ENCODE measurements at regions not wholly inside any gene's neighbourhood (a gene's known extent, or its start where the extent isn't known, plus 50 kb on each side); places are given as distances from the start of the nearest gene placed in this dataset.

DNA sequence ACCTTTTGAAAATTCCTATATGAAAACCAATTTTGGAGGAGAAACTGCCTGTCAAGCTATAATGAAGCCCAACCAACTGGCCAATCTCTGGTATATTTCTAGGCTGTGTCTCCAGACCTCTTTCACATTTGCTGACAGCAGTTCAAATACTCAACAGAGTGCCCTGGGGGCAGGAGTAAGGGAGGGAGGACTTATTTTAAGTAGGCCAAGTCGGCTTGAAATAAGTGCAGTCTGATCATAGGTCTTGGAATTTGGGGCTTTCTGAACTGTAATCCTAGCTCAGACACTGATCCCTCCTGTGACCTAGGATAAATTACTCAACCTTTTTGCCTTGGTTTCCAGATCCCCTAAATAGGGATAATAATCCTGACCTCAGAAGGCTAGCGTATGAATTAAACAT, 59.4 kb upstream of the SLC7A11 start:
- H3K9me3 ChIP-seq (ENCODE audit: control insufficient read depth, insufficient read depth, low read length): no peaks in the 10 kb centered on the region
- H3K9me2 ChIP-seq (replicated peaks; ENCODE audit: control insufficient read depth, low read length): no peaks in the 10 kb centered on the region
- TF ChIP-seq EZH2phosphoT487 (IDR thresholded peaks at IDR 0.05; ENCODE audit: borderline replicate concordance, low read length): no peak
- TF ChIP-seq, protein P1, sequence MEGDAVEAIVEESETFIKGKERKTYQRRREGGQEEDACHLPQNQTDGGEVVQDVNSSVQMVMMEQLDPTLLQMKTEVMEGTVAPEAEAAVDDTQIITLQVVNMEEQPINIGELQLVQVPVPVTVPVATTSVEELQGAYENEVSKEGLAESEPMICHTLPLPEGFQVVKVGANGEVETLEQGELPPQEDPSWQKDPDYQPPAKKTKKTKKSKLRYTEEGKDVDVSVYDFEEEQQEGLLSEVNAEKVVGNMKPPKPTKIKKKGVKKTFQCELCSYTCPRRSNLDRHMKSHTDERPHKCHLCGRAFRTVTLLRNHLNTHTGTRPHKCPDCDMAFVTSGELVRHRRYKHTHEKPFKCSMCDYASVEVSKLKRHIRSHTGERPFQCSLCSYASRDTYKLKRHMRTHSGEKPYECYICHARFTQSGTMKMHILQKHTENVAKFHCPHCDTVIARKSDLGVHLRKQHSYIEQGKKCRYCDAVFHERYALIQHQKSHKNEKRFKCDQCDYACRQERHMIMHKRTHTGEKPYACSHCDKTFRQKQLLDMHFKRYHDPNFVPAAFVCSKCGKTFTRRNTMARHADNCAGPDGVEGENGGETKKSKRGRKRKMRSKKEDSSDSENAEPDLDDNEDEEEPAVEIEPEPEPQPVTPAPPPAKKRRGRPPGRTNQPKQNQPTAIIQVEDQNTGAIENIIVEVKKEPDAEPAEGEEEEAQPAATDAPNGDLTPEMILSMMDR (IDR thresholded peaks at IDR 0.05; ENCODE audit: low read depth, low read length, poor library complexity, severe bottlenecking): no peak
- no peaks in the 10 kb centered on the region for H3K27me3 ChIP-seq (ENCODE audit: control insufficient read depth, low read length)
- no peak overlapping the region for H3K4me3 ChIP-seq (ENCODE audit: low read length)
- H3F3A ChIP-seq (ENCODE audit: control insufficient read depth, insufficient read depth): no peaks in the 10 kb centered on the region
- no peaks in the 10 kb centered on the region for H3K36me3 ChIP-seq (ENCODE audit: control insufficient read depth, low read length)
- H4K20me1 ChIP-seq (ENCODE audit: control insufficient read depth, insufficient read depth, low read depth, low read length): no peaks in the 10 kb centered on the region
- no peaks in the 10 kb centered on the region for H3K79me2 ChIP-seq (ENCODE audit: control insufficient read depth, low read length)
- H3K4me1 ChIP-seq (ENCODE audit: control insufficient read depth, low read length): no peaks in the 10 kb centered on the region
- no peak overlapping the region for H3K4me2 ChIP-seq (ENCODE audit: low read length)
- no peak overlapping the region for H3K27ac ChIP-seq (ENCODE audit: low read depth, low read length)

DNA sequence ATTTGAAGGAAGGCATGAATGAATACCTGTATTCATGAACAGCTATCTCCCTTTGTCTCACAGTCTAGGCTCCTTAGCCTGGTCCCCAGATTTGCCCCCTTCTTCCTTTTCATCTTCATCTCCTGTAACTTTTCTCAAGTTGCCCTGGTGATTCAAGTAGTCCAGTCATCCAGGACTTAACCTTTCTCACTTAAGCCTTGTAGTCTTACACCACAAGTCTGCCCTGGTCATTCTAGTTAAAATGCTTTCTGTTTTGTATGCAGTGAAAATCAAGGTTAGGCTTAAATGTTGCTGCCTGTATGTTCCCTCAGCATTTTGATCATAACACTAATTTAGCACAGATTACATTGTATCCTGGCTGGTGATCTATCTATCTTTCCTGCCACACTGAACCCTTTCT, 58.5 kb upstream of the SLC7A11 start:
- Histone ChIP-seq H3K36me3 (ENCODE audit: control insufficient read depth, low read length) (no peaks in the 10 kb centered on the region), H3K27me3 (ENCODE audit: control insufficient read depth, low read length) (no peaks in the 10 kb centered on the region), H3K4me1 (ENCODE audit: control insufficient read depth, low read length) (no peaks in the 10 kb centered on the region), H3K79me2 (ENCODE audit: control insufficient read depth, low read length) (no peaks in the 10 kb centered on the region), H3K4me2 (ENCODE audit: low read length) (no peak overlapping the region), H3K9me3 (ENCODE audit: control insufficient read depth, insufficient read depth, low read length) (no peaks in the 10 kb centered on the region), H3K9me2 (replicated peaks; ENCODE audit: control insufficient read depth, low read length) (no peaks in the 10 kb centered on the region), H3F3A (ENCODE audit: control insufficient read depth, insufficient read depth) (no peaks in the 10 kb centered on the region), H3K27ac (ENCODE audit: low read depth, low read length) (no peak overlapping the region), H3K4me3 (ENCODE audit: low read length) (no peak overlapping the region), H4K20me1 (ENCODE audit: control insufficient read depth, insufficient read depth, low read depth, low read length) (no peaks in the 10 kb centered on the region)
- no peak for TF ChIP-seq EZH2phosphoT487 (IDR thresholded peaks at IDR 0.05; ENCODE audit: borderline replicate concordance, low read length)
- TF ChIP-seq, protein P1 (IDR thresholded peaks at IDR 0.05; ENCODE audit: low read depth, low read length, poor library complexity, severe bottlenecking): no peak

DNA sequence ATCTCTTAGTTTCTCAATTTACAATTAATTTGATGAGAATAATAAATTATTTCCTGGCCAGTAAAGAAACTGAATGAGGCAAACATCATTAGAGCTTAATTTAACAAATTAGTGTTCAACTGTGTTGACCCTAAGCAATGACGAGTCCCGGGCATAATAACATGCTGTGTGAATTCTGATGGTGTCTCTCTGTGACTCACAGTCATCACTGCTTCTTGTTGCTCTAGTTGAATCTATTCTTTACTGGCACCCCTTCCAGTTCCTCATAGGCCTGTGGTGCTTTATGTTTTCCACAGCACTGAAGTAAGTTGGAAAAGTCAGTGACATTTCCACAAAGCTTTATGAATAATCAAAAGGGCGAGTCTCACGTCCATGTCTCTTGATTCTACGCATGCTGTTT, 57.7 kb upstream of the SLC7A11 start:
- H4K20me1 ChIP-seq (ENCODE audit: control insufficient read depth, insufficient read depth, low read depth, low read length): no peaks in the 10 kb centered on the region
- no peak overlapping the region for H3K27ac ChIP-seq (ENCODE audit: low read depth, low read length)
- no peaks in the 10 kb centered on the region for H3K27me3 ChIP-seq (ENCODE audit: control insufficient read depth, low read length)
- no peaks in the 10 kb centered on the region for H3K9me2 ChIP-seq (replicated peaks; ENCODE audit: control insufficient read depth, low read length)
- TF ChIP-seq EZH2phosphoT487 (IDR thresholded peaks at IDR 0.05; ENCODE audit: borderline replicate concordance, low read length): no peak
- TF ChIP-seq, protein P1 (IDR thresholded peaks at IDR 0.05; ENCODE audit: low read depth, low read length, poor library complexity, severe bottlenecking): no peak
- no peak overlapping the region for H3K4me2 ChIP-seq (ENCODE audit: low read length)
- no peaks in the 10 kb centered on the region for H3F3A ChIP-seq (ENCODE audit: control insufficient read depth, insufficient read depth)
- no peak overlapping the region for H3K4me3 ChIP-seq (ENCODE audit: low read length)
- H3K36me3 ChIP-seq (ENCODE audit: control insufficient read depth, low read length): no peaks in the 10 kb centered on the region
- H3K79me2 ChIP-seq (ENCODE audit: control insufficient read depth, low read length): no peaks in the 10 kb centered on the region
- H3K9me3 ChIP-seq (ENCODE audit: control insufficient read depth, insufficient read depth, low read length): no peaks in the 10 kb centered on the region
- H3K4me1 ChIP-seq (ENCODE audit: control insufficient read depth, low read length): no peaks in the 10 kb centered on the region

DNA sequence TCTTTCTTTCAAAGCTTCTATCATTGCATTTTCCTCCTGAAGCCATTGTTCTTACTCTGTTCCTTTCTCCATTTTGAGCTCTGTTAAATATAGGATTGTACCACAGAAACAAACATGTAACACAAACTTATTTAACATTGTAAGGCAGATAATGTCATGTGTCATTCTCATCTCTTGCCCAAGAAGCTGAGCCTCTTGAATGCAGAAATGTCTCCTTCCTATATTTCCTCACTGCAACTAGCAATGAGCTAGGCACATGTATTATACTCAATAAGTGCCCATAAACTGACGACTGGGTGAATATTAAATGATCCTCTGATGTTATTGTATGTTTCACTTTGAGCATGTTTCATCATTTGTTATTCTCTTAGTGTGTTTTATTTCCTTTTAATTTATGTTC, 56.7 kb upstream of the SLC7A11 start:
- Histone ChIP-seq H3K36me3 (ENCODE audit: control insufficient read depth, low read length) (no peaks in the 10 kb centered on the region), H3K9me2 (replicated peaks; ENCODE audit: control insufficient read depth, low read length) (no peaks in the 10 kb centered on the region), H3K27ac (ENCODE audit: low read depth, low read length) (no peak overlapping the region), H3K27me3 (ENCODE audit: control insufficient read depth, low read length) (no peaks in the 10 kb centered on the region), H3K4me2 (ENCODE audit: low read length) (no peak overlapping the region), H3K79me2 (ENCODE audit: control insufficient read depth, low read length) (no peaks in the 10 kb centered on the region), H3K9me3 (ENCODE audit: control insufficient read depth, insufficient read depth, low read length) (no peaks in the 10 kb centered on the region), H4K20me1 (ENCODE audit: control insufficient read depth, insufficient read depth, low read depth, low read length) (no peaks in the 10 kb centered on the region), H3K4me1 (ENCODE audit: control insufficient read depth, low read length) (no peaks in the 10 kb centered on the region), H3K4me3 (ENCODE audit: low read length) (no peak overlapping the region), H3F3A (ENCODE audit: control insufficient read depth, insufficient read depth) (no peaks in the 10 kb centered on the region)
- TF ChIP-seq, protein P1 (IDR thresholded peaks at IDR 0.05; ENCODE audit: low read depth, low read length, poor library complexity, severe bottlenecking): no peak
- no peak for TF ChIP-seq EZH2phosphoT487 (IDR thresholded peaks at IDR 0.05; ENCODE audit: borderline replicate concordance, low read length)

Data from DOHH2 (cell line).